Thymus (tissue), 11 donors: ENCODE measurements at regions not wholly inside any gene's neighbourhood (a gene's known extent, or its start where the extent isn't known, plus 50 kb on each side); places are given as distances from the start of the nearest gene placed in this dataset.

ENCODE experiments used
- DNase-seq, 9 donors: peaks; one replicate each; pipeline ENCODE4 v3.0.0-alpha.2; 2013; ENCODE audit warnings: low spot score in 9 of 9, low read depth in 6 of 9, missing footprints in 1 of 9
- H3K27ac ChIP-seq, 2 donors: one replicate each; pipeline ENCODE4 v1.5.1; 2013; ENCODE audit warnings: control low read depth in 1 of 2, low read depth in 1 of 2, low read length in 1 of 2, mild to moderate bottlenecking in 1 of 2, moderate library complexity in 1 of 2
- H3K27me3 ChIP-seq, 2 donors: one replicate each; pipeline ENCODE4 v1.5.1; 2013; ENCODE audit warnings: low read length in 1 of 2; ENCODE audit not compliant: control insufficient read depth in 2 of 2, insufficient read depth in 1 of 2
- H3K36me3 ChIP-seq, 2 donors: one replicate each; pipeline ENCODE4 v1.5.1; 2013; ENCODE audit warnings: low read length in 1 of 2, mild to moderate bottlenecking in 1 of 2, moderate library complexity in 1 of 2; ENCODE audit not compliant: control insufficient read depth in 2 of 2, insufficient read depth in 2 of 2
- H3K4me1 ChIP-seq, 2 donors: one replicate each; pipeline ENCODE4 v1.5.1; 2013; ENCODE audit warnings: low read length in 2 of 2; ENCODE audit not compliant: control insufficient read depth in 2 of 2, insufficient read depth in 2 of 2
- H3K4me3 ChIP-seq, 2 donors: one replicate each; pipeline ENCODE4 v1.5.1; 2013; ENCODE audit warnings: low read length in 2 of 2, control low read depth in 1 of 2, mild to moderate bottlenecking in 1 of 2
- H3K9me3 ChIP-seq, 2 donors: one replicate each; pipeline ENCODE4 v1.5.1; 2013; ENCODE audit warnings: low read length in 1 of 2, mild to moderate bottlenecking in 1 of 2; ENCODE audit not compliant: control insufficient read depth in 2 of 2, insufficient read depth in 1 of 2
- WGBS: extraction: QIAGEN DNeasy Blood & Tissue Kit; methylation state at CpG from one replicate; pipeline ENCODE4 v1.1.7; 2013; 5-methylcytosine and 5-hydroxymethylcytosine counted together
- donor health status: healthy.

GRCh38 chr7:47671358-47671757 lies 89.4 kb upstream of the TNS3 start:
- Histone ChIP-seq H3K4me3 (no peak overlapping the region), H3K9me3 (no peaks in the 10 kb centered on the region), H3K36me3 (no peaks in the 10 kb centered on the region), H3K27me3 (no peaks in the 10 kb centered on the region), H3K27ac (peak overlapping the region in 1 of 2 donors; percentile 69), H3K4me1 (peaks cover 3 to 24% of the 10 kb centered on the region in 2 donors)
- no peak for DNase-seq
- 91% methylated on average over 13 of the region's 13 CpGs for WGBS

GRCh38 chr7:47670729-47671128 lies 88.8 kb upstream of the TNS3 start:
- Histone ChIP-seq H3K4me3 (no peak overlapping the region), H3K4me1 (peaks cover 3 to 24% of the 10 kb centered on the region in 2 donors), H3K27ac (peak overlapping the region; percentile 26 to 69), H3K9me3 (no peaks in the 10 kb centered on the region), H3K36me3 (no peaks in the 10 kb centered on the region), H3K27me3 (no peaks in the 10 kb centered on the region)
- DNase-seq: peak in 3 of 9 donors; percentile 27 to 52 (median 29)
- 75% methylated on average over 6 of the region's 6 CpGs for WGBS

GRCh38 chr7:47669901-47670384 lies 88.0 kb upstream of the TNS3 start:
- Histone ChIP-seq H3K27me3 (no peaks in the 10 kb centered on the region), H3K9me3 (no peaks in the 10 kb centered on the region), H3K4me3 (no peak overlapping the region), H3K27ac (peak overlapping the region; percentile 15 to 69), H3K36me3 (no peaks in the 10 kb centered on the region), H3K4me1 (peaks cover 3 to 24% of the 10 kb centered on the region in 2 donors)
- WGBS: 61% methylated on average over 8 of the region's 8 CpGs
- no peak for DNase-seq

- Histone ChIP-seq H3K27me3 (no peaks in the 10 kb centered on the region), H3K36me3 (no peaks in the 10 kb centered on the region), H3K4me1 (peaks cover 3 to 24% of the 10 kb centered on the region in 2 donors), H3K9me3 (no peaks in the 10 kb centered on the region), H3K4me3 (no peak overlapping the region), H3K27ac (peak overlapping the region; percentile 32 to 70)
- WGBS: 53% methylated on average over 10 of the region's 10 CpGs
- peak in 3 of 9 donors; percentile 18 to 44 (median 29) for DNase-seq
These were observed 87.4 kb upstream of the TNS3 start for GRCh38 chr7:47669178-47669891.

- WGBS: 93% methylated on average over 10 of the region's 10 CpGs
- Histone ChIP-seq H3K4me3 (no peak overlapping the region), H3K4me1 (peaks cover 3 to 24% of the 10 kb centered on the region in 2 donors), H3K36me3 (no peaks in the 10 kb centered on the region), H3K9me3 (no peaks in the 10 kb centered on the region), H3K27me3 (no peaks in the 10 kb centered on the region), H3K27ac (peak overlapping the region in 1 of 2 donors; percentile 8)
- no peak for DNase-seq
These were observed 84.4 kb upstream of the TNS3 start for GRCh38 chr7:47666164-47666862.

GRCh38 chr7:47664650-47665195 lies 82.8 kb upstream of the TNS3 start:
- no peaks in the 10 kb centered on the region for H3K36me3 ChIP-seq
- H3K27ac ChIP-seq: no peak overlapping the region
- no peaks in the 10 kb centered on the region for H3K27me3 ChIP-seq
- peaks cover 3 to 9% of the 10 kb centered on the region in 2 donors for H3K4me1 ChIP-seq
- DNase-seq: no peak
- 92% methylated on average over 7 of the region's 7 CpGs for WGBS
- no peak overlapping the region for H3K4me3 ChIP-seq
- no peaks in the 10 kb centered on the region for H3K9me3 ChIP-seq

GRCh38 chr7:47663851-47664250 lies 81.9 kb upstream of the TNS3 start:
- Histone ChIP-seq H3K9me3 (no peaks in the 10 kb centered on the region), H3K36me3 (no peaks in the 10 kb centered on the region), H3K27ac (no peak overlapping the region), H3K4me3 (no peak overlapping the region), H3K4me1 (no peaks in the 10 kb centered on the region), H3K27me3 (no peaks in the 10 kb centered on the region)
- no peak for DNase-seq
- 90% methylated on average over 1 of the region's 1 CpG for WGBS

GRCh38 chr7:47663213-47663612 lies 81.3 kb upstream of the TNS3 start:
- Histone ChIP-seq H3K36me3 (no peaks in the 10 kb centered on the region), H3K27me3 (no peaks in the 10 kb centered on the region), H3K9me3 (no peaks in the 10 kb centered on the region), H3K4me1 (no peaks in the 10 kb centered on the region), H3K27ac (no peak overlapping the region), H3K4me3 (no peak overlapping the region)
- no peak for DNase-seq
- WGBS: 93% methylated on average over 5 of the region's 5 CpGs

- Histone ChIP-seq H3K27ac (no peak overlapping the region), H3K36me3 (no peaks in the 10 kb centered on the region), H3K27me3 (no peaks in the 10 kb centered on the region), H3K9me3 (no peaks in the 10 kb centered on the region), H3K4me3 (no peak overlapping the region), H3K4me1 (no peaks in the 10 kb centered on the region)
- DNase-seq: no peak
- WGBS: 85% methylated on average over 7 of the region's 7 CpGs
These were observed 79.3 kb upstream of the TNS3 start for GRCh38 chr7:47661051-47661714.
